SK-N-MC (cell line): ENCODE measurements at regions not wholly inside any gene's neighbourhood (a gene's known extent, or its start where the extent isn't known, plus 50 kb on each side); places are given as distances from the start of the nearest gene placed in this dataset.

Experiments used
- DNase-seq: peaks from one replicate; pipeline ENCODE4 v3.0.0-alpha.2; 2011; ENCODE audit warnings: low read depth, low spot score
- H3K27ac ChIP-seq: fragments of 200-600 bp; sonication (generic); 2 replicates; pipeline ENCODE4 v1.5.1; 2016; ENCODE audit warnings: mixed run types
- H3K36me3 ChIP-seq: fragments of 200-600 bp; sonication (generic); 2 replicates; pipeline ENCODE4 v1.6.1; 2017; ENCODE audit warnings: antibody characterized with exemption, low read length, mixed read lengths; ENCODE audit not compliant: insufficient read depth
- H3K4me3 ChIP-seq: fragments of 200-600 bp; sonication (generic); 2 replicates; pipeline ENCODE4 v1.5.1; 2016
- H3K9ac ChIP-seq: fragments of 200-600 bp; sonication (generic); 2 replicates; pipeline ENCODE4 v1.8.0; 2017; ENCODE audit warnings: mixed run types, mixed read lengths; ENCODE audit not compliant: insufficient read length
- H3K9me3 ChIP-seq: fragments of 200-600 bp; sonication (generic); 2 replicates; pipeline ENCODE4 v1.6.1; 2017; ENCODE audit warnings: low read depth, mild to moderate bottlenecking, antibody characterized with exemption, low read length, moderate library complexity, mixed read lengths
- EZH2 ChIP-seq: fragments of 200-600 bp; sonication (generic); IDR thresholded peaks from one replicate; pipeline ENCODE4 v1.6.1; 2017; ENCODE audit warnings: antibody characterized with exemption
- FOXP2 ChIP-seq: optimal IDR thresholded peaks from 2 replicates; pipeline ENCODE3; 2011; ENCODE audit warnings: mild to moderate bottlenecking, moderate library complexity; ENCODE audit not compliant: insufficient read depth; ENCODE audit errors: extremely low read length, control extremely low read depth
- POLR2AphosphoS5 ChIP-seq: IDR thresholded peaks from 2 replicates; pipeline ENCODE4 v1.6.1; 2012; ENCODE audit warnings: mild to moderate bottlenecking, low read depth, low read length, borderline replicate concordance

- TF ChIP-seq EZH2 (no peak), FOXP2 (no peak), POLR2AphosphoS5 (no peak)
- H3K9me3 ChIP-seq = no peaks in the 10 kb centered on the region
- H3K27ac ChIP-seq = no peak overlapping the region
Measured at GRCh38 chr12:46578190-46578982, 205.8 kb upstream of the SLC38A2 start.

GRCh38 chr12:46577063-46577776 is 204.6 kb upstream of the SLC38A2 start:
- no peak overlapping the region for H3K9ac ChIP-seq
- no peak overlapping the region for H3K27ac ChIP-seq
- DNase-seq = no peak
- no peaks in the 10 kb centered on the region for H3K36me3 ChIP-seq
- H3K4me3 ChIP-seq = no peak overlapping the region
- TF ChIP-seq POLR2AphosphoS5 = no peak
- TF ChIP-seq EZH2 = no peak
- no peak for TF ChIP-seq FOXP2
- no peaks in the 10 kb centered on the region for H3K9me3 ChIP-seq

More at GRCh38 chr12:46578190-46578982, 205.8 kb upstream of the SLC38A2 start:
- Histone ChIP-seq H3K4me3 (no peak overlapping the region), H3K36me3 (no peaks in the 10 kb centered on the region), H3K9ac (no peak overlapping the region)
- no peak for DNase-seq

- Histone ChIP-seq H3K36me3 (no peaks in the 10 kb centered on the region), H3K4me3 (no peak overlapping the region), H3K9ac (no peak overlapping the region), H3K9me3 (no peaks in the 10 kb centered on the region), H3K27ac (no peak overlapping the region)
- DNase-seq = no peak
- TF ChIP-seq POLR2AphosphoS5 = no peak
- TF ChIP-seq EZH2 = no peak
- TF ChIP-seq FOXP2 = no peak
Measured at GRCh38 chr12:46574847-46575246, 202.3 kb upstream of the SLC38A2 start.

GRCh38 chr12:46573347-46573658 is 200.7 kb upstream of the SLC38A2 start:
- no peaks in the 10 kb centered on the region for H3K36me3 ChIP-seq
- TF ChIP-seq EZH2 = no peak

GRCh38 chr12:46572644-46573346 is 200.2 kb upstream of the SLC38A2 start:
- Histone ChIP-seq H3K9ac (no peak overlapping the region), H3K9me3 (peaks cover 4% of the 10 kb centered on the region; the same call in 1 of the 2 replicates), H3K36me3 (no peaks in the 10 kb centered on the region), H3K27ac (no peak overlapping the region), H3K4me3 (no peak overlapping the region)
- DNase-seq = no peak
- TF ChIP-seq EZH2 (no peak), FOXP2 (no peak), POLR2AphosphoS5 (no peak)

More at GRCh38 chr12:46573347-46573658, 200.7 kb upstream of the SLC38A2 start:
- Histone ChIP-seq H3K9me3 (no peaks in the 10 kb centered on the region), H3K9ac (no peak overlapping the region), H3K4me3 (no peak overlapping the region), H3K27ac (no peak overlapping the region)
- DNase-seq = no peak

GRCh38 chr12:46571608-46572007 is 199.0 kb upstream of the SLC38A2 start:
- Histone ChIP-seq H3K9me3 (peaks cover 5% of the 10 kb centered on the region; the same call in 1 of the 2 replicates), H3K4me3 (peak overlapping the region; percentile 63), H3K36me3 (no peaks in the 10 kb centered on the region), H3K27ac (peak overlapping the region; percentile 87), H3K9ac (peak overlapping the region; percentile 30)
- TF ChIP-seq EZH2 (no peak), FOXP2 (peak; percentile 63)
- no peak for DNase-seq

- Histone ChIP-seq H3K9ac (no peak overlapping the region), H3K9me3 (peaks cover 5% of the 10 kb centered on the region; the same call in 1 of the 2 replicates), H3K4me3 (no peak overlapping the region), H3K27ac (no peak overlapping the region; the same call in 1 of the 2 replicates), H3K36me3 (no peaks in the 10 kb centered on the region)
- TF ChIP-seq FOXP2 = no peak
- no peak for DNase-seq
Measured at GRCh38 chr12:46569826-46570439, 197.4 kb upstream of the SLC38A2 start.

- Histone ChIP-seq H3K9me3 (peaks cover 9% of the 10 kb centered on the region; the same call in 1 of the 2 replicates), H3K9ac (no peak overlapping the region), H3K36me3 (no peaks in the 10 kb centered on the region), H3K27ac (no peak overlapping the region), H3K4me3 (no peak overlapping the region)
- TF ChIP-seq FOXP2 (no peak), POLR2AphosphoS5 (no peak), EZH2 (no peak)
- no peak for DNase-seq
Measured at GRCh38 chr12:46567667-46568066, 195.1 kb upstream of the SLC38A2 start.
